CD4-positive, CD25-positive, alpha-beta regulatory T cell (primary cell): ENCODE measurements at regions not wholly inside any gene's neighbourhood (a gene's known extent, or its start where the extent isn't known, plus 50 kb on each side); places are given as distances from the start of the nearest gene placed in this dataset.

Experiments
- ATAC-seq, 2 donors: fragments of 150-1000 bp; cut with Tn5 transposase; one replicate each; pipeline ENCODE4 v1.10.0; 2021; ENCODE audit warnings: low read depth in 2 of 2, moderate number of reproducible peaks in 2 of 2, moderate library complexity in 1 of 2
- DNase-seq, 3 donors: peaks; one replicate each; pipeline versions ENCODE4 v3.0.0 to v3.0.0-alpha.2; 2012 to 2022; ENCODE audit warnings: mixed read lengths in 1 of 3
- H3K27ac ChIP-seq: one replicate; pipeline ENCODE4 v1.7.0; 2013; ENCODE audit warnings: mild to moderate bottlenecking, low read length; ENCODE audit not compliant: insufficient read depth, poor library complexity, severe bottlenecking
- H3K27me3 ChIP-seq: one replicate; pipeline ENCODE4 v1.7.0; 2013; ENCODE audit warnings: low read length; ENCODE audit not compliant: control insufficient read depth, insufficient read depth
- H3K36me3 ChIP-seq: one replicate; pipeline ENCODE4 v1.7.0; 2013; ENCODE audit warnings: mild to moderate bottlenecking, low read length, moderate library complexity; ENCODE audit not compliant: control insufficient read depth, insufficient read depth
- H3K4me1 ChIP-seq: 2 replicates; pipeline ENCODE4 v1.7.0; 2013; ENCODE audit warnings: mild to moderate bottlenecking, low read length; ENCODE audit not compliant: insufficient read depth, control insufficient read depth, poor library complexity, severe bottlenecking
- H3K4me3 ChIP-seq: one replicate; pipeline ENCODE4 v1.7.0; 2013; ENCODE audit warnings: low read depth, mild to moderate bottlenecking, low read length, moderate library complexity
- H3K9me3 ChIP-seq, 2 experiments: 1 replicate in 1 of 2; 2 replicates in 1 of 2; pipeline ENCODE4 v1.7.0; 2013; ENCODE audit warnings: low read length in 2 of 2, mild to moderate bottlenecking in 1 of 2, moderate library complexity in 1 of 2; ENCODE audit not compliant: control insufficient read depth in 2 of 2
- H3K27ac Mint-ChIP-seq, 3 donors: one replicate each; pipeline ENCODE4 v1.8.0; 2020 to 2022; ENCODE audit warnings: mild to moderate bottlenecking in 3 of 3, mixed read lengths in 3 of 3, moderate library complexity in 2 of 3
- H3K27me3 Mint-ChIP-seq: one replicate; pipeline ENCODE4 v1.8.0; 2022; ENCODE audit warnings: mild to moderate bottlenecking, mixed read lengths
- H3K36me3 Mint-ChIP-seq: one replicate; pipeline ENCODE4 v1.8.0; 2020; ENCODE audit warnings: mixed read lengths
- H3K4me1 Mint-ChIP-seq, 4 donors: one replicate each; pipeline ENCODE4 v1.8.0; 2020 to 2022; ENCODE audit warnings: mixed read lengths in 4 of 4, mild to moderate bottlenecking in 1 of 4
- H3K4me3 Mint-ChIP-seq, 4 donors: one replicate each; pipeline ENCODE4 v1.8.0; 2020 to 2022; ENCODE audit warnings: mild to moderate bottlenecking in 4 of 4, mixed read lengths in 4 of 4, moderate library complexity in 3 of 4
- H3K9me3 Mint-ChIP-seq, 7 donors: one replicate each; pipeline ENCODE4 v1.8.0; 2020 to 2022; ENCODE audit warnings: mixed read lengths in 7 of 7, mild to moderate bottlenecking in 3 of 7, moderate library complexity in 2 of 7

GRCh38 chr5:23164971-23165370, 311.8 kb upstream of the CDH12 start:
- Mint-ChIP-seq H3K27ac (no peak overlapping the region), H3K4me3 (no peak overlapping the region), H3K27me3 (no peaks in the 10 kb centered on the region), H3K36me3 (no peaks in the 10 kb centered on the region), H3K9me3 (peaks cover 0 to 26% (median 6%) of the 10 kb centered on the region in 7 donors), H3K4me1 (no peaks in the 10 kb centered on the region)
- Histone ChIP-seq H3K27me3 (no peaks in the 10 kb centered on the region), H3K9me3 (peaks cover 0 to 4% of the 10 kb centered on the region in 2 experiments), H3K4me1 (no peaks in the 10 kb centered on the region), H3K4me3 (no peak overlapping the region), H3K36me3 (no peaks in the 10 kb centered on the region), H3K27ac (no peak overlapping the region)
- no peak for ATAC-seq
- DNase-seq, result no peak

DNA sequence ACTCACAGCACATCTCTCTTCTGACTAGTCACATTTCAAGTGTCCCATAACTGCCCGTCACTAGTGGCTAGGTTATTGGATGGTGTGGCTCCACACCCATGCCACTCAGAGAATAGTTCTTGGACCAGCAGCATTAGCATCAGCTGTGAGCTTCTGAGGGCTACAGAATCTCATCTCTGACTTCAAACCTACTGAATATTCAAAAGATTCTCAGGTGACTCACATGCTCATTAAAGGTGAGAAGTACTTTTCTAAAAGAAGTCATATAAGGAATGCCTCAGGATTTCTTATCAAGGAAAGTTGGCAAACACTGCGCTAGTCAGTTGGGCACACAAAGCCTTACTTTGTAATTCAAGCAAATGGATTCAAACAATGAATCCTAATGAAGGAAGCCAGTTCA, 305.0 kb upstream of the CDH12 start:
- Histone ChIP-seq H3K9me3 (peaks cover 0 to 6% of the 10 kb centered on the region in 2 experiments), H3K27me3 (no peaks in the 10 kb centered on the region), H3K4me1 (no peaks in the 10 kb centered on the region), H3K27ac (no peak overlapping the region), H3K4me3 (no peak overlapping the region), H3K36me3 (no peaks in the 10 kb centered on the region)
- no peak for DNase-seq
- Mint-ChIP-seq H3K9me3 (peaks cover 0 to 21% (median 4%) of the 10 kb centered on the region in 7 donors), H3K27me3 (no peaks in the 10 kb centered on the region), H3K27ac (no peak overlapping the region), H3K4me3 (no peak overlapping the region), H3K36me3 (no peaks in the 10 kb centered on the region), H3K4me1 (no peaks in the 10 kb centered on the region)
- ATAC-seq, result no peak

DNA sequence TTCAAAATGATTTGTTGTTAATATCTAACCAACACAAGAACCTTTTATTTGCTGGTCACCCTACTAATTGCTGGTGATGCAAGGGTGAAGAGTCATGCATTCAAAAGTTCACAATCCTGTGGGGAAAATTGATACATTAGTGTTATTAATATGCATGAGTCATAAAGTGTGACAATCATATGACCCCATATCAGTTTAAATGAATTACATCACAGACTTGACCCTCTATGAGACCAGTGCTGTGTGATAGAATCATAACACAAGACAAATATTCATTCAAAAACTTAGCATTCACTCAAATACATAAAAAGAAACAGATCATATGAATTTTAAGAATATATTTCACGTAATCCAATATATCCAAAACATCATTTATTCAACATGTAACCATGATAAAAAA, 304.6 kb upstream of the CDH12 start:
- ATAC-seq (no peak), DNase-seq (no peak)
- Histone ChIP-seq H3K4me1 (no peaks in the 10 kb centered on the region), H3K27me3 (no peaks in the 10 kb centered on the region), H3K9me3 (peaks cover 0 to 6% of the 10 kb centered on the region in 2 experiments), H3K4me3 (no peak overlapping the region), H3K27ac (no peak overlapping the region), H3K36me3 (no peaks in the 10 kb centered on the region)
- no peak overlapping the region for H3K4me3 Mint-ChIP-seq
- H3K9me3 Mint-ChIP-seq, result peaks cover 0 to 21% (median 5%) of the 10 kb centered on the region in 7 donors
- no peaks in the 10 kb centered on the region for H3K36me3 Mint-ChIP-seq
- H3K4me1 Mint-ChIP-seq, result no peaks in the 10 kb centered on the region
- no peaks in the 10 kb centered on the region for H3K27me3 Mint-ChIP-seq
- H3K27ac Mint-ChIP-seq, result no peak overlapping the region

- Mint-ChIP-seq H3K4me1 (no peaks in the 10 kb centered on the region), H3K36me3 (no peaks in the 10 kb centered on the region), H3K9me3 (peaks cover 0 to 19% (median 5%) of the 10 kb centered on the region in 7 donors), H3K4me3 (no peak overlapping the region), H3K27ac (no peak overlapping the region), H3K27me3 (no peaks in the 10 kb centered on the region)
- no peak overlapping the region for H3K27ac ChIP-seq
- ATAC-seq (no peak), DNase-seq (no peak)
- H3K4me1 ChIP-seq, result no peaks in the 10 kb centered on the region
- no peaks in the 10 kb centered on the region for H3K27me3 ChIP-seq
- no peak overlapping the region for H3K4me3 ChIP-seq
- no peaks in the 10 kb centered on the region for H3K36me3 ChIP-seq
- peaks cover 0 to 6% of the 10 kb centered on the region in 2 experiments for H3K9me3 ChIP-seq
These were observed 304.0 kb upstream of the CDH12 start for GRCh38 chr5:23157169-23157568.

DNA sequence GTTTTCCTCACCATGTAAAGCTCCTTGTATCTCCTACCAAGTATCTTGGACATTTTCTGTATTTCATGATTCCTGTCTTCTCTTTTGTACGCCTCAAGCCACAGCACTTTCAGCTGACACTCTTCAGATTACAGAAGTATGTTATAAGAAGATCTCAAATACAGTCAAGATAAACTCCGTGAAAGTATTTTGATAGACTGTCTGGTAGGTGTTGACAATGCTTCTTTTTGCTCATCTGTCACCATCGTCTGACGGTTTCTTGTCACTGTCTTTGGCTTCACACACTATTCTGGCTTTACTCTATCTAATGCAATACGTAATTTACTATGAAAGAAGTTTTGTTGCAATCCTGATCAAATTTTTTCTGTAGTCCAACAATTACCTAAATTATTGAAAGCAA, 294.5 kb upstream of the CDH12 start:
- ATAC-seq (no peak), DNase-seq (no peak)
- Mint-ChIP-seq H3K27me3 (no peaks in the 10 kb centered on the region), H3K9me3 (peaks cover 4 to 41% (median 19%) of the 10 kb centered on the region in 7 donors), H3K4me3 (no peak overlapping the region), H3K27ac (no peak overlapping the region), H3K36me3 (no peaks in the 10 kb centered on the region), H3K4me1 (no peaks in the 10 kb centered on the region)
- Histone ChIP-seq H3K27ac (no peak overlapping the region), H3K4me1 (no peaks in the 10 kb centered on the region), H3K9me3 (peaks cover 4 to 25% of the 10 kb centered on the region in 2 experiments), H3K36me3 (no peaks in the 10 kb centered on the region), H3K4me3 (no peak overlapping the region), H3K27me3 (no peaks in the 10 kb centered on the region)

DNA sequence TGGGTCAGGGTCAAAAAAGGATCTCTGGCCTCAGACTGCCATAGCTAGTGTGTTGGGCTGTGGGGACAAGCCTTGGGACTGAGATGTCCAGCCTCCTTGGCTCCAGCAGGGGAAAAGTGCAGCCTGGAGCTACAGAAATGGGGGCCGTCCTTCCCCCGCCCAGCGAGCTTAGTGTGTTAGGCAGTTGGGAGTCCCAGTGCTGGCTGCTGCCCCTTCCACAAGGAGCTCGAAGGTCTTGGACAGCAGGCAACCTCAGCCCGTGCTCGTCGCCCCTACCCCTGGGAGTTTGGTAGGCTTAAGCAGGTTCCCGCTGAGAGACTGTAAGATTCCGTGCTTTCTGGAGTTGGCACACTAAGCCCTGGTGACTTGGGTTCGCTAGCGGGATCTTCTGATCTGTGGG, 293.0 kb upstream of the CDH12 start:
- Mint-ChIP-seq H3K27ac (no peak overlapping the region), H3K4me1 (no peaks in the 10 kb centered on the region), H3K4me3 (no peak overlapping the region), H3K9me3 (peaks cover 5 to 48% (median 19%) of the 10 kb centered on the region in 7 donors), H3K27me3 (no peaks in the 10 kb centered on the region), H3K36me3 (no peaks in the 10 kb centered on the region)
- ATAC-seq (no peak), DNase-seq (no peak)
- H3K27me3 ChIP-seq, result no peaks in the 10 kb centered on the region
- H3K27ac ChIP-seq, result no peak overlapping the region
- H3K4me1 ChIP-seq, result no peaks in the 10 kb centered on the region
- peaks cover 4 to 25% of the 10 kb centered on the region in 2 experiments for H3K9me3 ChIP-seq
- H3K36me3 ChIP-seq, result no peaks in the 10 kb centered on the region
- no peak overlapping the region for H3K4me3 ChIP-seq

DNA sequence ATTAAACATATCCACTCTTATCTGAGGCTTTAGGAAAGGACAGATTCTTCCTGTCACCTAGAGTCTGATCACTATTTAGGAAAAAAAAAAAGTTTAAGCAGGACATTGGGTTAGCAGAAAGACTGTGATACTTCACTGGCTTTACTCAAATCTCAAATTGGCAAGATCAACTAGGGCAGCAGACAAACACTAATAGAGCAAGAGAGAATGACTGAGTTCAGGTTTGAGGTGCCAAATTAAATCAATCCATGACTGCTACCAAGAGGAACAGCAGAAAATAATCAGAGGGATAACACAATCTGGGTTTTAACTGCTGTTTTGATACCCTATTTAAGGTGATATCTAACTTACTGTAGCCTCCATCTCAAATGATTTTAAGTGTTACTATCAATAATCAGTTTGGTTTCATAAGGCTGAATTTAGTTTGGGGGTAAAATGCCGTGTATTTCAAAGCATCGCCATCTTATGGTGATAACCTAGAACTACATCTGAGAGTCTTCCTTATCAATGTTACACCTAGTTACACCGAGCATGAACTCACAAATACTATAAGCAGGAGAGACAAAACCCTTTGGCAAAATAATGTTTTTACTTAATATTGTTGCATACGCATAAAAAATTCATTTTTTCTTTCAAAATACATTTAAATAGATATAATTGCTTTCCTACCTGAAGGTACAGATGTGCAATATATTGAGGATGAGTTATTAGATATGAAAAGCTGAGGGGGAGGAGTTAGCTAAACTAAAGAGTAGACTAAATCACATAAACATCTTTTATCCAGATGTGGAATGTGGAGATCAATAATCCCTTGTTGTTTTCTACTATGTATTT, 286.4 kb upstream of the CDH12 start:
- Histone ChIP-seq H3K36me3 (no peaks in the 10 kb centered on the region), H3K27ac (no peak overlapping the region), H3K9me3 (peaks cover 0 to 3% of the 10 kb centered on the region in 2 experiments), H3K27me3 (no peaks in the 10 kb centered on the region), H3K4me1 (no peaks in the 10 kb centered on the region), H3K4me3 (no peak overlapping the region)
- H3K27ac Mint-ChIP-seq, result no peak overlapping the region
- no peak overlapping the region for H3K4me3 Mint-ChIP-seq
- DNase-seq (no peak), ATAC-seq (no peak)
- H3K4me1 Mint-ChIP-seq, result no peaks in the 10 kb centered on the region
- peaks cover 0 to 42% (median 7%) of the 10 kb centered on the region in 7 donors for H3K9me3 Mint-ChIP-seq
- no peaks in the 10 kb centered on the region for H3K27me3 Mint-ChIP-seq
- no peaks in the 10 kb centered on the region for H3K36me3 Mint-ChIP-seq

DNA sequence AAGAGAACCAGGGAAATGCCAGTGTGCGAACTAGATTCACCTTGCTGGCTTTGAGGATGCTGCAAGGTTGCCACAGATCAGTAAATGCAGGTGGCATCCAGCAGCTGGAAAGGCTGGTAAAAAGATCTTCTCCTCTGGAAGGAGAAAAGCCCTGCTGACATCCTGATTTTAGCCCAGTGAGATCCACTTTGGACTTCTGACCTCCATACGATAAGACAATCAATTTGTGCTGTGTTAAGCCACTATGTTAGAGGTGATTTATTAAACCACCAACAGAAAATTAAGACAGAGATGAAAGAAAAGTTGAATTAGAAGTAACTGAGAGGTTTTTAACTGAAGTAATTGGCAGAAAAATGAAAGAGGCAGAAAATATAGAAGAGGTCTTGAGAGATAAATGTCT, 283.8 kb upstream of the CDH12 start:
- no peak overlapping the region for H3K27ac ChIP-seq
- Mint-ChIP-seq H3K27me3 (no peaks in the 10 kb centered on the region), H3K9me3 (peaks cover 0 to 25% (median 2%) of the 10 kb centered on the region in 7 donors), H3K27ac (no peak overlapping the region), H3K4me1 (no peaks in the 10 kb centered on the region), H3K4me3 (no peak overlapping the region), H3K36me3 (no peaks in the 10 kb centered on the region)
- ATAC-seq (no peak), DNase-seq (no peak)
- peaks cover 0 to 4% of the 10 kb centered on the region in 2 experiments for H3K9me3 ChIP-seq
- H3K36me3 ChIP-seq, result no peaks in the 10 kb centered on the region
- H3K4me1 ChIP-seq, result no peaks in the 10 kb centered on the region
- no peaks in the 10 kb centered on the region for H3K27me3 ChIP-seq
- no peak overlapping the region for H3K4me3 ChIP-seq
